ENCODE measurements at regions not wholly inside any gene's neighbourhood (a gene's known extent, or its start where the extent isn't known, plus 50 kb on each side); places are given as distances from the start of the nearest gene placed in this dataset.

GRCh38 chr3:111415018-111415417, 127.0 kb upstream of the CD96 start:
- no peak overlapping the region for H3K27ac Mint-ChIP-seq
- no peaks in the 10 kb centered on the region for H3K9me3 Mint-ChIP-seq
- TF ChIP-seq CTCF (IDR thresholded peaks at IDR 0.05): no peak
- no peak overlapping the region for H3K4me3 Mint-ChIP-seq
- no peaks in the 10 kb centered on the region for H3K36me3 Mint-ChIP-seq (ENCODE audit: low read depth)
- H3K27me3 Mint-ChIP-seq (ENCODE audit: insufficient read depth): peaks cover 5% of the 10 kb centered on the region; the same call in 1 of the 2 replicates
- H3K4me1 Mint-ChIP-seq (ENCODE audit: low read depth): no peaks in the 10 kb centered on the region
- no peak for DNase-seq

GRCh38 chr3:111418391-111418790, 123.6 kb upstream of the CD96 start:
- TF ChIP-seq CTCF (IDR thresholded peaks at IDR 0.05): no peak
- DNase-seq: no peak
- Mint-ChIP-seq H3K27me3 (ENCODE audit: insufficient read depth) (peaks cover 3% of the 10 kb centered on the region; the same call in 1 of the 2 replicates), H3K4me1 (ENCODE audit: low read depth) (no peaks in the 10 kb centered on the region), H3K27ac (no peak overlapping the region), H3K36me3 (ENCODE audit: low read depth) (no peaks in the 10 kb centered on the region), H3K4me3 (no peak overlapping the region), H3K9me3 (no peaks in the 10 kb centered on the region)

GRCh38 chr3:111428301-111428700, 113.7 kb upstream of the CD96 start:
- no peaks in the 10 kb centered on the region for H3K9me3 Mint-ChIP-seq
- no peak overlapping the region for H3K27ac Mint-ChIP-seq
- H3K36me3 Mint-ChIP-seq (ENCODE audit: low read depth): no peaks in the 10 kb centered on the region
- H3K4me3 Mint-ChIP-seq: no peak overlapping the region
- DNase-seq: no peak
- no peaks in the 10 kb centered on the region for H3K4me1 Mint-ChIP-seq (ENCODE audit: low read depth)
- no peak for TF ChIP-seq CTCF (IDR thresholded peaks at IDR 0.05)
- peaks cover 3% of the 10 kb centered on the region for H3K27me3 Mint-ChIP-seq (ENCODE audit: insufficient read depth)

GRCh38 chr3:111434941-111435622, 106.9 kb upstream of the CD96 start:
- H3K27ac Mint-ChIP-seq: no peak overlapping the region
- H3K4me1 Mint-ChIP-seq (ENCODE audit: low read depth): no peaks in the 10 kb centered on the region
- peaks cover 1% of the 10 kb centered on the region for H3K27me3 Mint-ChIP-seq (ENCODE audit: insufficient read depth)
- H3K9me3 Mint-ChIP-seq: no peaks in the 10 kb centered on the region
- TF ChIP-seq CTCF (IDR thresholded peaks at IDR 0.05): no peak
- no peak overlapping the region for H3K4me3 Mint-ChIP-seq
- DNase-seq: no peak
- no peaks in the 10 kb centered on the region for H3K36me3 Mint-ChIP-seq (ENCODE audit: low read depth)

GRCh38 chr3:111438283-111438682, 103.7 kb upstream of the CD96 start:
- no peaks in the 10 kb centered on the region; the same call in 1 of the 2 replicates for H3K27me3 Mint-ChIP-seq (ENCODE audit: insufficient read depth)
- no peak overlapping the region for H3K27ac Mint-ChIP-seq
- no peaks in the 10 kb centered on the region for H3K36me3 Mint-ChIP-seq (ENCODE audit: low read depth)
- no peaks in the 10 kb centered on the region for H3K4me1 Mint-ChIP-seq (ENCODE audit: low read depth)
- H3K4me3 Mint-ChIP-seq: no peak overlapping the region
- no peak for DNase-seq
- no peaks in the 10 kb centered on the region for H3K9me3 Mint-ChIP-seq
- TF ChIP-seq CTCF (IDR thresholded peaks at IDR 0.05): no peak
